GM21447 (cell line): ENCODE measurements at regions not wholly inside any gene's neighbourhood (a gene's known extent, or its start where the extent isn't known, plus 50 kb on each side); places are given as distances from the start of the nearest gene placed in this dataset.

ENCODE experiments used
- ATAC-seq: cut with Tn5 transposase; IDR thresholded peaks from one replicate; pipeline ENCODE4 v1.9.1; 2021; ENCODE audit not compliant: unreplicated experiment

DNA sequence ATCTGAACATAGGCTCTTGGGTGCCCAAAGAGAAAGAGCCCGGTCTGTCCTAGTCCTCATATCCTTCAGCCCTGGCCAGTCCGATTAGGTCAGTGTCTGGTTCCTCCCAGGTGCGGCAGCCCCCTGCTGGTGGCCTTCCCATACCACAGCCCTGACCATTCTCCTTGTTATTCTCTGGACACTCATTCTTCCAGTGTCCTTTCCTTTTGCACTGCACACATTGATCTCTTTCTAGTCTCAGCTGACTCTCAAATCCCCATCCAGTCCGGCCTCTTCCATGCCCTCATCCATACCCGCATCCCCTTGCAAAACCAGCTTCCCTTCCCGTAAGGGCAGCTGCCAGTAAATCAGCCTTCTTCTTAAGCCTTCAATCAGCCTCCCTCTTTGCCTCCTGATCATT, 1316.3 kb downstream of the TMEM121 start:
- ATAC-seq: no peak

DNA sequence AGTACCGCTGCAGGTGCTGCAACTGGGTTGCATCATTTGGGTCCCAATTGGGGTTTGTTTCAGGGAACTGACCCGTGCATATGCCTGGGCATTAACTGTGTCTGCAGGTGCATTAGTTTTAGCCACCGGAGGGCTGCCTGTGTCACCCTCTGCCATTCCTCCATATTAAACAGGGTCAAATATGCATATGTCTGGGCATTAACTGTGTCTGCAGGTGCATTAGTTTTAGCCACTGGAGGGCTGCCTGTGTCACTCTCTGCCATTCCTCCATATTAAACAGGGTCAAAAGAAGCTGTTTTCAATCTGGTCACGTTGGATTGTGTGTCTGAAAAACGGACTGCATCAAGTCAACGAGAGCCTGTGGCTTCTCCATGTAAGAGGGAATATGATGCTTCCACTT, 1317.0 kb downstream of the TMEM121 start:
- no peak for ATAC-seq

DNA sequence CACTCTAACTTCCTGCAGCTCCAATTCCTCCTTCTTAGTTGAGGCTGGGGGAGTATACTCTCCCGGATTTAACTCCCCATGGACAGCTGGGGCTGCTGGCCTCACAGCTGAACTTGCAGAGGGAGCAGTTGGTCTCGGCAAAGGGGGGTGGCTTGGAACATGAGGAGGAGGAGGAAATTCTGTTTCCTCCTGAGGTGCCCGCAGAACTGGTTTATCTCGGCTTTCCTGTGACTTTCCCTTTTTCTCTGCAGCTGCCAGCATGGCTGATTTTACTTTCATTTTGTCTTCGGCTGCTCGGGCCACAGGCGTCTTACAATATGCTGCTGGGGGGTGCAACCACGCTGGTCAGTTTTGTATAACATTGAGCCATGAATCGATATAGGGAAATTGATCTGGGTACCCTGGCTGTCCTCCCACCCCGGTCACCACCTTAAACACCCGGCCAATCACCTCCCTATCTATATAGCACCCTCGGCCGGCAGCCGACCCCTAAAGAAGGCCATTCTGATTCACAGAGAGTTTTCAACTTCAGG, 1317.6 kb downstream of the TMEM121 start:
- no peak for ATAC-seq

DNA sequence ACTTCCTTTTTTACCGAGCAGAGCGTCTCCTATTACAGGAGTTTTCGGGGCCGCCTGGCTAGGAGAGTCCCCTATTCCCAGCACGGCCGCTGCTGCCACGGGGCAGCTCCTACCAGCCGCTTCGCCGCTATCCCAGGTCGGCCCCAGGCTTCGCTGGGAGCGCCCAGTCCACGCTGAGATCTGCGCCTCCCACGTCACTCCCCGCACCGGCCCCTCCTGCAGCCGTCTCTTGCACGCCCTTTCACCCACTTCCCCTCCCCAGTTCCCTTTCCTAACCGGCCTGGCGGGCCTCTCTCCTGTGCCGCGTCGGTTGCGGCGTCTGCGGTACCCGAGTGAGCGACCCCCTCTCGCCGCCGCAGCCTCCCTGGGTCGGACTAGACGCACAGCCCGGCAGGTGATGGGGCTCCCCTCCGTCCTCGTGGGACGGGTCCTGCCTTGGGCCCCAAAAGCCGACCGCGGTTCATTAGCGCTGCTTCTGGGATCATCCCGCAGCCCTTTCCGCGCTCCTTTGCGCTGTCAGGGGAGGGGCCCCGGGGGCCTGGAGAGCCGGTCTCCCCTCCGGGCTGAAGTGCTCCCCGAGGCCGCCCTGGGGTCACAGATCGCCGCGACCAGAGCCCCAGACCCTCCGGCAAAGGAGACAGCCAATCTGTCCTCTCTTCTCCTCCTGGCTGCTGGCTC, 1318.4 kb downstream of the TMEM121 start:
- ATAC-seq: peak; percentile 37

DNA sequence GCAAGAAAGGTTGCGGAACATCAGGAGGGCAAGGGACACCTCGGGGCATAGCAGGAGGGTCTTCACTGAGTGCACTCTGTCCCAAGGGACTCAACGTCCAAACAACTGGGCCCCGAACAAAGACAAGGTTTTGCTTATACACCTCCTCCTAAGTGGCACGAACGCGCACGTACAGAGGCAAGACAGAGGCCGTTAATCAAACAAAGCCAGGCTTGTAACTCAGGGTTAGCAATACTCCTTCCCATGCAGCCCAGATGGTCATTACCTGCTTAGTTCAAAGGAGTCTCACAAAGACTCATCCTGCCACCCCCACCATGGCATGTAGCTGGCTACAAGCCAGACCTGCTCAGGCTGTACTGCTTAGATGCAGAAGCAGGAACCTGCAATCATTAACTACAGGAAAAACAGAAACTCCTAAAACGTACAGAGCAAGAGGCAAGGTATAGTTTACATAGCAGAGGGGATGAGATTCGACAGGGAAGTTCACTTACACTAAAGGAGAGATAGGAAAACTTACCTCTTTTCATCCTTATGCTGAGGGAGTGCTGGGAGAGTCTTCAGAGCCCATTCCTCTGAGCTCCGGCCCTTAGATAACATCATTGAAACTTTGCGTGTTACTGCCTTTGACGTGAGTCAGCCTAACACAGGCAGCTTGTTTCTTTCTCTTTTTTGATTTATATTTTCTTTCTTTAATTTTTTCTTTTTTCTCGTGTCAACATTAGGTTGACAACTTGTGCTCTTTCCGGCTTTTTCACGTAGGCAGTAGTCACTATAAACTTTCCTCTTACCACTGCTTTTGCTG, 1319.1 kb downstream of the TMEM121 start:
- peak; percentile 44 for ATAC-seq

DNA sequence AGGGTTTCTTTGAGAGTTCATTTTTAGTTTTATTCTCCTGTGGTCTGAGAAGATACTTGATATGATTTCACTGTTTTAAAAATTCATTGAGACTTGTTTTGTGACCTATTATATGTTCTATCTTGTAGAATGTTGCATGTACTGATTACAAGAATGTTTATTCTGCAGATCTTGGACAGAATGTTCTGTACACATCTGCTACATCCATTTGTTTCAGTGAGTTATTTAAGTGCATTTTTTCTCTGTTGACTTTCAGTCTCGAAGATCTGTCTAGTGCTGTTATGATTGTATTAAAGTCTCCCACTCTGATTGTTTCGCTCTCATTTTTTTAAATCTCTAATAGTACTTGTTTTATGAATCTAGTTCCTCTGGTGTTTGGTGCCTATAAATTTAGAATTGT, 1319.8 kb downstream of the TMEM121 start:
- ATAC-seq: no peak

DNA sequence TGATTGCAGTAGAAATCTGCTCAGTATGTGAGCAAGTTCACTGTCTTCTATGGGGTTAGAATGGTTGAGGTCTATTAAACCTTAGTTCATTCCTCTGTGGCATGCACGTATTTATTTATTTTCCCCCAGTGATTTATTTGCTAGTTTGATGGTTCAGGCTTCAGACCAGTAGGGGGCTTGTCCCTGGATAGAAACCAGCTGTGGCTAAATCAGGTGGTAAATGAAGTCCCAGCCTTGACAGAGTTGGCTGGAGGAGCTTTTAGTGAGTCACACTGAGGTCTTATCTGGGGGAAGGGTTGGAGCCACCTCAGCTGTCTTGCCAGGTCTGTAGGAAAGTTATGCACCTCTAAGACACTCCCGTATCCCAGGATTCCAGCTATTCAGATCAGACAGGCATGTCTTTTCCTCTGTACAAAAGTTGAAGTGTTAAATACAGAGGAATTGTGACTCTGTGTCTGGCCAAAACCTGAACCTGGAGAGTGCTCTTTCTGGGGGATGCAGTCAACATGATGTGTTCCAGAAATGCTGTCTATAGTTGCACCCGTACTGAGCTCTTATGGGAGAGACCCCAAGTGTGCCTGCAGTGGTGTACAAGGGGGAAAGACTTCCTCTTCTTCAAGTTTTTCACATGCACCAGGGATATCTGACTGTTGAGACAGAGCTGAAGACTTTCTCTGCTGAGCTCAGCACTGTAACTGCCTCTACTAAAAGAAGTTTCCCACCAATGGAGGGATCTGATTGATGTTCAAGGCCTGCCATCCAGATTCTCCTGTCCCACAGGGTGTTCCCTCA, 1322.1 kb downstream of the TMEM121 start:
- ATAC-seq: no peak

DNA sequence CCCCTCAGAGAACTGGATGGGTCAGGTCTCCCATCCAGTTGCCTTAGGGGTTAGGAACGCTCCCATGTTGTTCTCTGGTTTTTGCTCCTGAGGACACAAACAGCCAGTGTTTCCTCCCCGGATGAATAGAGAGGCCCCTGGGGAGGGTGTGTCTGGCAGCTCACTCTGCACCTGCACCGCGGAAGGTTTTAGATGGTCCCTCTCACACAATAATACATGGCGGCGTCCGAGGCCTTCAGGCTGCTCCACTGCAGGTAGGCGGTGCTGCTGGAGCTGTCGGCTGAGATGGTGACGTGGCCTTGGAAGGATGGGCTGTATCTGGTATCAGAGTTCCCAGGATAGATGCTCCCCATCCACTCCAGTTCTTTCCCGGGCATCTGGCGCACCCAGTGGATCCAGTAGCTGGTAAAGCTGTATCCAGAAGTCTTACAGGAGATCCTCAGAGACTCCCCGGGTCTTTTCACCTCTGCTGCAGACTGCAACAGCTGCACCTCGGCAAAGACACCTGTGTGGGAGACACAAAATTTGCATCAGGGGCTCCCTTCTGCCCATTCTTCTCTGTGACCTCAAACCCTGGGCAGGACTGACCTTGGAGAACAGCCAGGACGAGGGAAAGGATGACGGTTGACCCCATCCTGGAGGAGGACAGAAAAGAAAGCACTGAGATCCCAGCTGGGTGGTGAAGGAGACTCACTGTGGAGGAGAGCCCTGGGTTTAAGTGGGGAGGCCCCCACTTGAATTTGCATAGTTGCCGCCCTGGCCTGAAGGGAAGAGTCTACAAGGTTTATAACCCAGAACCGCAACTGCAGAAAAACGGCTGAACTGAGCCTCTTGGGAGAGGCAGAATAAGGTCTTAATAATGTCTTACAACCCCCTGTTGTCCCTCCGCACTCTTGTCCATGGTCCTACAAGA, 1324.8 kb downstream of the TMEM121 start:
- peak; percentile 69 for ATAC-seq

DNA sequence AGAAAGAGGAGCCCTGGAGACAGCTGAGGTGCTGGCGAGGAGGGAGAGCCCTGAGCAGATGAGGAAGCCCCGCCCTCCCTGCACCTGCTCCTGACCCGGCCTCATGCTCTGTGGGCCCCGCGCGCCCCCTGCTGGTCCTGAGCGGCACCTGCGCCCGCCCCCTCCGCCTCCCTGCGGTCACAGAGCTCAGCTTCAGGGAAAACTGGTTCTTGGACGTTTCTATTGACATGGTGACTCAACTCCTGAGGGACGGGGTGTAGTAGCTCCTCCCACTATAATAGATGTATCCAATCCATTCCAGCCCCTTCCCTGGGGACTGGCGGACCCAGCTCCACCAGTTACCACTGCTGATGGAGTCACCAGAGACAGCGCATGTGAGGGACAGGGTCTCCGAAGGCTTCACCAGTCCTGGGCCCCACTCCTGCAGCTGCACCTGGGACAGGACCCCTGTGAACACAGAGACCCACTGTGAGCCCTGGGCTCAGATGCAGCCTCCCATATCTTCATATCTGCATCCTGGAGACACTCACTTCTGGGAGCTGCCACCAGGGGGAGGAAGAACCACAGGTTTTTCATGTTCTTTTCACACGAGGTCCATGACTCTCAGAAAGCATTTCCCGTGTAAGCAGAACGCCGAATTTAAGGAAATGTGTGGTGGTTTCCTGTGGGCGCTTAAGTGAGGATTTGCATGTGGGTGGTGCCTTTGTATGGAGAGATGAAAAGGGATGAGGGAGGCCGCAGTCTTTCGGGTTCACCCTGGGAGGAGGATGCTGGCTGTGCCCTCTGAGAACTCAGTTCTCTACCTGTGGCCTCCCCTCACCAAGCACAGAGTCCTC, 1346.4 kb downstream of the TMEM121 start:
- ATAC-seq: peak; percentile 55

DNA sequence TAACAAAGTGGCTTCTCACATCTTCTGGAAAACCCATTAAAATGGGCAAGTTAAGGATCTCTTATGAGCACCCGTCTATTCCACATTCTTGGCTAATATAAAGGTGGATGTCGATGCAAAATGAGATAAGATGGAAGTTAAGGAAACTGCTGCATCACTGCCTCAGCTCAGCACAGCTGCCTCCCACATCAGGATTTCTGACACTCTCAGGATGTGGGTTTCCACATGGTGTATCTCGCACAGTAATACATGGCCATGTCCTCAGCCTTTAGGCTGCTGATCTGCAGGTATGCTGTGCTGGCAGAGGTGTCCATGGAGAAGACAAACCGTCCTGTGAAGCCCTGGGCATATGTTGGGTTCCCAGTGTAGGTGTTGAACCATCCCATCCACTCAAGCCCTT, 1348.0 kb downstream of the TMEM121 start:
- ATAC-seq: no peak

DNA sequence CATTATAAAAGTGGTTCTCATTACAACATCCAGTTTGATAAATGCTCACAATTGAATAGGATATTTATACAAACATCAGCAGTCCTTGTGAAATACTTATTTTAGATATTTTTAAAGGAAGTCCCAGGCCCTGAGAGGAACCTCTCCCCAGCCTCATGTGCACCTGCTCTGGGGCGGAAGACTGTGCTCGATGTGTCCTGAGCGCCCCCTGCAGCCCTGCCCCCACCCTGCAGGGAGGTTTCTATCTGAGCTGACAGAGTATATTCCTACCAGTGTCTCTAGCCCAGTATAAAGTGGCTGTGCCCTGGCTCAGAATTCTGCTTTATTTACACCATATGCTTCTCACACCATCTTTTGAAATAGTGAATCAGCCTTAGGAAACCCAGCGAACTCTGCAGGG, 1349.1 kb downstream of the TMEM121 start:
- ATAC-seq: no peak

DNA sequence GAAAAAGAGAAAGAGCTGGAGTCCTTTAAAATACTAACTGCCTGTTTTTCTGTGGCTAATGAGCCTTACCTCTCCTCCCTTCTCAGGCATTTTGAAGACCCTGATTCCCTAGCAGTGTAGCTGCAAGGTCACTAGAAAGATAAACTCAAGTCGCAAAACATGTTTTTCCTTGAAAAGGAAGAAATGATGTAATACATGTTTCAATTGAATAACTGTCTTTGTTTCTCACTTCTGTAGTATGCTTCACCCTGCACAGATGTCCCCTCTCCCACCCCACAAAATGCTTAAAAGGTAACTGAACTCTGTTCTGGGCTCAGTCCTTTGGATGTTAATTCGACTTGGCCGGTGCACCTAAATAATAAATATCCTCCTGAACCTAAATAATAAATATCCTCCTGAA, 1350.3 kb downstream of the TMEM121 start:
- no peak for ATAC-seq

DNA sequence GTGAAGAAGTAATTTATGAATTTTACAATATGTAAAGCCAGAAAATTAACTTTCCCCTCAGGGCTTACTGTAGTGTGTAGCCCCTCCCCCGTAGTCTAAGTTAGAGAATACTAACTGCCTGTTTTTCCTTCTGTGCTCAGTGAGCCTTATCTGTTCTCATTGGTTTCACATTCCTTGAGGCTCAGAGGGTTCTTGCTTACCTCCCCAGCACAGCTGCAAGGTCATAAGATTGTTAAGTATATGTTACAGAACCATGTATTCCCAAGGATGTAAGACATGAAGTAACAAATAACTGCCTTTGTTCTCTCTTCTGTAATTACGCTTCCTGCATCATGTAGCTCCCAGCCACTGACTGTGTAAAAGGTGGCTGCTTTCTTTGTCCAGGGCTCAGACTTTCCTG, 1351.1 kb downstream of the TMEM121 start:
- no peak for ATAC-seq

DNA sequence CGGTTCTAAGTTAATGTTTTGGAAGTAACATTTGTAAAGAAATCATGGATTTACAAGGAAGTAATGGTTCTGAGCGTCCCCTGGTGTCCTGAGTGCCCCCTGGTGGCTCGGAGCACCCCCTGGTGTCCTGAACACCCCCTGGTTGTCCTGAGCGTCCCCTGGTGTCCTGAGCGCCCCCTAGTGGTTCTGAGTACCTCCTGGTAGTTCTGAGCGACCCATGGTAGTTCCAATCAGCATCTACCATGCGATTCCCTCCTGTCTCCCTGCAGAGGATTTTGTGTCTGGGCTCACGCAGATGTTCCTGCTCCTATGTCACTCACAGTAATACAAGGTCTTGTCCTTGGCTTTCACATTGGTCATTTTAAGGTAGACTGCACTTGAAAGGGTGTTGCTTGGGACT, 1352.9 kb downstream of the TMEM121 start:
- no peak for ATAC-seq

DNA sequence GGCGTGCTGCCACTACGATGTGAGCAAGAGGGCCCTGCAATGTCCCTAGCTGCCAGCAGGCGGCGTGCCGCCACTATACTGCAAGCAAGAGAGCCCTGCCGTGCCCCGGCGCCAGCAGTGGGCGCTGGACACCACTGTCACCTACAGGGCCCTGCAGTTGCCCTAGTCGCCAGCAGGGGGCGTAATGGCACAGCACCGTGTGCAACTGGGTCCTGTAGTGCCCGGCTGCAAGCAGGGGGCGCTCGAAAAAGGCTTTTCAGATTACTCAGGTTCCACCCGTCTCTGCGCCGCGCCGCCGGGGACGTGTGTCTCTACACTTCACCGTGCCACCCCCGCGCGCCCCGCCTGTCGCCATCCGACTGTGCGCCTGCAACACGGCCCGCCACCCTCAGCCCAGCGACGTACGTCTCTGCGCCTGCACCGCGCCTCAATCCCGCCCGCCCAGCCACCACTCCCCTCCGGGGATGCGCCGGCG, 1356.9 kb downstream of the TMEM121 start:
- no peak for ATAC-seq
